GM23338 (cell line): ENCODE measurements at regions not wholly inside any gene's neighbourhood (a gene's known extent, or its start where the extent isn't known, plus 50 kb on each side); places are given as distances from the start of the nearest gene placed in this dataset.
A peak's percentile ranks its signal among the peaks of the same experiment; 100 is the strongest.

Experiments
- ATAC-seq: fragments of 200-7000 bp; cut with Tn5 transposase; 3 replicates; pipeline ENCODE4 v1.9.1; 2020
- DNase-seq: peaks from one replicate; pipeline ENCODE4 v3.0.0-alpha.2; 2015; ENCODE audit warnings: low spot score
- H2AFZ ChIP-seq: fragments of 200-600 bp; sonication (generic); 2 replicates; pipeline ENCODE4 v1.8.0; 2016; ENCODE audit warnings: antibody characterized with exemption, mild to moderate bottlenecking, moderate library complexity
- H3F3A ChIP-seq: fragments of 200-600 bp; sonication (generic); replicated peaks from 2 replicates; pipeline ENCODE4 v1.8.0; 2017; ENCODE audit warnings: antibody characterized with exemption, mixed run types, low read depth
- H3K27ac ChIP-seq: fragments of 200-600 bp; sonication (generic); 2 replicates; pipeline ENCODE4 v1.6.1; 2016; ENCODE audit warnings: low read depth
- H3K27me3 ChIP-seq: fragments of 200-600 bp; sonication (generic); 2 replicates; pipeline ENCODE4 v1.8.0; 2016; ENCODE audit warnings: mild to moderate bottlenecking, mixed run types, moderate library complexity; ENCODE audit not compliant: insufficient read depth
- H3K36me3 ChIP-seq: fragments of 200-600 bp; sonication (generic); 2 replicates; pipeline ENCODE4 v1.8.0; 2016; ENCODE audit warnings: mild to moderate bottlenecking; ENCODE audit not compliant: insufficient read depth
- H3K4me1 ChIP-seq: fragments of 200-600 bp; sonication (generic); 2 replicates; pipeline ENCODE4 v1.8.0; 2016; ENCODE audit warnings: mild to moderate bottlenecking, moderate library complexity; ENCODE audit not compliant: insufficient read depth
- H3K4me2 ChIP-seq: fragments of 200-600 bp; sonication (generic); 2 replicates; pipeline ENCODE4 v1.7.1; 2017; ENCODE audit warnings: mixed run types
- H3K4me3 ChIP-seq: fragments of 200-600 bp; sonication (generic); 2 replicates; pipeline ENCODE4 v1.6.1; 2016; ENCODE audit warnings: mixed run types
- H3K79me2 ChIP-seq: fragments of 200-600 bp; sonication (generic); replicated peaks from 2 replicates; pipeline ENCODE4 v1.8.0; 2017; ENCODE audit warnings: mild to moderate bottlenecking; ENCODE audit not compliant: insufficient read depth
- H3K9me2 ChIP-seq: fragments of 200-600 bp; sonication (generic); 2 replicates; pipeline ENCODE4 v1.8.0; 2017; ENCODE audit not compliant: insufficient read depth
- H4K20me1 ChIP-seq: fragments of 200-600 bp; sonication (generic); replicated peaks from 2 replicates; pipeline ENCODE4 v1.8.0; 2017; ENCODE audit warnings: mild to moderate bottlenecking; ENCODE audit not compliant: insufficient read depth
- H3K27ac Mint-ChIP-seq: 2 replicates; pipeline ENCODE4 v1.8.0; 2020; ENCODE audit warnings: inconsistent platforms, mild to moderate bottlenecking, moderate library complexity, mixed read lengths
- H3K27me3 Mint-ChIP-seq: 3 replicates; pipeline ENCODE4 v1.8.0; 2022; ENCODE audit warnings: low read depth, mild to moderate bottlenecking, moderate library complexity, mixed read lengths, inconsistent platforms; ENCODE audit not compliant: insufficient read depth, poor library complexity
- H3K36me3 Mint-ChIP-seq: 3 replicates; pipeline ENCODE4 v1.8.0; 2021; ENCODE audit warnings: low read depth, mild to moderate bottlenecking, inconsistent platforms, moderate library complexity, mixed read lengths
- H3K4me1 Mint-ChIP-seq: 3 replicates; pipeline ENCODE4 v1.8.0; 2020; ENCODE audit warnings: mild to moderate bottlenecking, inconsistent platforms, mixed read lengths
- H3K4me3 Mint-ChIP-seq: 3 replicates; pipeline ENCODE4 v1.8.0; 2021; ENCODE audit warnings: moderate library complexity, mild to moderate bottlenecking, inconsistent platforms, mixed read lengths
- H3K9me3 Mint-ChIP-seq: 3 replicates; pipeline ENCODE4 v1.8.0; 2020; ENCODE audit warnings: moderate library complexity, mild to moderate bottlenecking, inconsistent platforms, mixed read lengths
- CREB1 ChIP-seq: fragments of 250-450 bp; sonication (Bioruptor Pico); IDR thresholded peaks from 2 replicates; pipeline ENCODE4 v1.5.0; 2020; ENCODE audit warnings: low read depth, mild to moderate bottlenecking, moderate library complexity
- CTCF ChIP-seq, 2 experiments: fragments of 200-600 bp in 1 of 2; sonication (generic) in 1 of 2; conservative IDR thresholded peaks; 2 replicates each; pipeline versions ENCODE4 v1.5.1 to v1.6.1; 2016 to 2017; ENCODE audit warnings: antibody characterized with exemption in 2 of 2, low read depth in 2 of 2, mild to moderate bottlenecking in 2 of 2, moderate library complexity in 1 of 2
- ETS1 ChIP-seq: IDR thresholded peaks from 2 replicates; pipeline ENCODE4 v1.6.1; 2016; ENCODE audit warnings: antibody characterized with exemption
- EZH2phosphoT487 ChIP-seq: fragments of 200-600 bp; sonication (generic); IDR thresholded peaks from one replicate; pipeline ENCODE4 v1.8.1; 2018; ENCODE audit warnings: antibody characterized with exemption; ENCODE audit not compliant: unreplicated experiment
- JUNB ChIP-seq: IDR thresholded peaks from one replicate; pipeline ENCODE4 v1.6.1; 2016; ENCODE audit warnings: antibody characterized with exemption; ENCODE audit not compliant: unreplicated experiment
- NANOG ChIP-seq: IDR thresholded peaks from 2 replicates; pipeline ENCODE4 v1.6.1; 2016; ENCODE audit warnings: antibody characterized with exemption, borderline replicate concordance
- POLR2AphosphoS5 ChIP-seq: IDR thresholded peaks from 2 replicates; pipeline ENCODE4 v1.6.1; 2016; ENCODE audit warnings: antibody characterized with exemption, low read depth
- REST ChIP-seq: IDR thresholded peaks from one replicate; pipeline ENCODE4 v1.6.1; 2018; ENCODE audit warnings: antibody characterized with exemption; ENCODE audit not compliant: unreplicated experiment
- STAT1 ChIP-seq: IDR thresholded peaks from one replicate; pipeline ENCODE4 v1.6.1; 2016; ENCODE audit warnings: antibody characterized with exemption; ENCODE audit not compliant: unreplicated experiment
- ZNF114 ChIP-seq: fragments of 250-450 bp; sonication (Bioruptor Pico); IDR thresholded peaks from 2 replicates; pipeline ENCODE4 v1.5.0; 2020; ENCODE audit warnings: mild to moderate bottlenecking, moderate library complexity
- ZNF331 ChIP-seq: fragments of 250-450 bp; sonication (Bioruptor Pico); IDR thresholded peaks from 2 replicates; pipeline ENCODE4 v1.5.0; 2020; ENCODE audit warnings: low read depth, mild to moderate bottlenecking, moderate library complexity
- ZNF462 ChIP-seq: fragments of 250-450 bp; sonication (Bioruptor Pico); IDR thresholded peaks from 2 replicates; pipeline ENCODE4 v1.5.0; 2020; ENCODE audit warnings: mild to moderate bottlenecking, moderate library complexity

GRCh38 chr17:77281122-77281903, 140.5 kb downstream of the SEC14L1 start:
- Histone ChIP-seq H3K4me3 (peak overlapping the region; percentile 88), H3K27me3 (peaks cover 25% of the 10 kb centered on the region), H4K20me1 (no peaks in the 10 kb centered on the region; the same call in 1 of the 2 replicates), H3K9me2 (no peaks in the 10 kb centered on the region), H3K4me1 (peaks cover 31% of the 10 kb centered on the region), H3K27ac (no peak overlapping the region), H3K79me2 (peaks cover 31% of the 10 kb centered on the region), H3F3A (peaks cover 6% of the 10 kb centered on the region), H3K36me3 (no peaks in the 10 kb centered on the region), H2AFZ (peak overlapping the region; percentile 90; the same call in 1 of the 2 replicates), H3K4me2 (peak overlapping the region; percentile 95)
- peak overlapping the region; percentile 88 for H3K4me3 Mint-ChIP-seq
- ATAC-seq (peak; percentile 72), DNase-seq (peak; percentile 80)
- H3K4me1 Mint-ChIP-seq = peaks cover 36% of the 10 kb centered on the region
- peaks cover 23% of the 10 kb centered on the region for H3K27me3 Mint-ChIP-seq
- peak in 1 of 2 experiments; percentile 68; a peak in 2 of 4 replicates for TF ChIP-seq CTCF (conservative IDR thresholded peaks at IDR 0.05; ENCODE audit: low read depth in 2 of 2)
- no peak for TF ChIP-seq JUNB
- TF ChIP-seq REST = no peak
- no peak for TF ChIP-seq ZNF331
- no peak for TF ChIP-seq ZNF462
- no peak for TF ChIP-seq STAT1
- no peak for TF ChIP-seq CREB1 (CRISPR knock-in tag)
- TF ChIP-seq ZNF114 (CRISPR knock-in tag) = no peak
- TF ChIP-seq EZH2phosphoT487 = no peak
- TF ChIP-seq NANOG = no peak
- TF ChIP-seq POLR2AphosphoS5 = peak; percentile 74
- no peak for TF ChIP-seq ETS1
- H3K9me3 Mint-ChIP-seq = no peaks in the 10 kb centered on the region
- no peak overlapping the region for H3K27ac Mint-ChIP-seq
- H3K36me3 Mint-ChIP-seq = peaks cover 6% of the 10 kb centered on the region; the same call in 1 of the 3 replicates
